C4-2B (cell line): ENCODE measurements at regions not wholly inside any gene's neighbourhood (a gene's known extent, or its start where the extent isn't known, plus 50 kb on each side); places are given as distances from the start of the nearest gene placed in this dataset.

Experiments
- CTCF ChIP-seq: fragments of 450-650 bp; conservative IDR thresholded peaks from 2 replicates; pipeline ENCODE4 v1.5.1; 2017; ENCODE audit warnings: mild to moderate bottlenecking
- ZFX ChIP-seq: fragments of 450-650 bp; IDR thresholded peaks from 2 replicates; pipeline ENCODE4 v1.6.1; 2017

- TF ChIP-seq CTCF: no peak
- no peak for TF ChIP-seq ZFX
These were observed 818.1 kb downstream of the SLC4A3 start for GRCh38 chr2:220445429-220446105.
